RPMI8226 (cell line): ENCODE measurements at regions not wholly inside any gene's neighbourhood (a gene's known extent, or its start where the extent isn't known, plus 50 kb on each side); places are given as distances from the start of the nearest gene placed in this dataset.

ENCODE experiments used
- DNase-seq: peaks from one replicate; pipeline ENCODE4 v3.0.0-alpha.2; 2015

DNA sequence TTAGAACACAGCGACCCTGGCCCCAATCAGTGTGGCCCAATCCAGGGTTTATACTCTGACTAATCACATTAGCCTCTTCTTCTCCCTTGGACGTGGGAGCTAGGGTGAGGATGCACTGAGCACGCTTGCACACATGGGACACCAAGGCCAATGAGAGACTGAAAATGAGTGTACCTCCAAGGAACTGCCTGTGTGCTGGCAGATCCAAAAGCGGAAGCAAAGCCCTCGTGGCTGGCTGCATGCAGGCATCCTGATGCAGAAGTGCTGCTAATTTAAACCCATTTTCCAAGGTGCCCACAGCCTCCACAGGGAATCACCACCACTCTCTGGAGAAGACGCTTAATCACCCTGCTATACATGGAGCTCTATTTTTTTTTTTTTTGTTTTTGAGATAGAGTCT is 375.3 kb upstream of the XYLT1 start:
- no peak for DNase-seq

DNA sequence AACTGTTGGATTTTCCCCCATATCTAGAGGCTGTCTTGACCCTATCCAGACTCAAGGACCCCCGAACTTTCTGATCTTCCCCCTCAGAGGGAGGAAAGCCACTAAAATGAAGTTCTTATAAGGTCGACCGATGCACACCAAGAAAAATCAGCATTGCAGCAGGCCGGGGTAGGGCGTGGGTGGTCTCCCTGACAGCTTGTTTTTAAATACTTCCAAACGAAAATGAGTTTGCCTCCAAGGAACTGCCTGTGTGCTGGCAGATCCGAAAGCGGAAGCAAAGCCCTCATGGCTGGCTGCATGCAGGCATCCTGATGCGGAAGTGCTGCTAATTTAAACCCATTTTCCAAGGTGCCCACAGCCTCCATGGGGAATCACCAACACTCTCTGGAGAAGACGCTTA is 374.3 kb upstream of the XYLT1 start:
- DNase-seq, result no peak

DNA sequence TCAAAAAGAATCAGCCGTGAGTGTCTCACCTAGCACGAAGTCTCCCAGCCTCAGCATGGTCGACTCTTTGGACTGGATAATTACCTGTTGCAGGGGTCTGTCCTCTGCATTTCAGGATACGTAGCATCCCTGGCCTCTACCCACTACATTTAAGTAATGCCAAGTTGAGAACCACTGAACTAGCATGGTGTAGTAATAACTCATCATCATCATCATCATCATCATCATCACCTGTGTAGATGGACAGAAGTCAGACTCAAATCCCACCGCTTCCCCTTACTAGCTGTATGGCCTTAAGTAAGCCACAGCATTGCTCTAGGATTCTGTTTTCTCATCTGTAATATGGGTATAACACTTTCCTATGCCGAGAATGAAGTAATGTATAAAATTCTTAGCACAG is 373.1 kb upstream of the XYLT1 start:
- no peak for DNase-seq

DNA sequence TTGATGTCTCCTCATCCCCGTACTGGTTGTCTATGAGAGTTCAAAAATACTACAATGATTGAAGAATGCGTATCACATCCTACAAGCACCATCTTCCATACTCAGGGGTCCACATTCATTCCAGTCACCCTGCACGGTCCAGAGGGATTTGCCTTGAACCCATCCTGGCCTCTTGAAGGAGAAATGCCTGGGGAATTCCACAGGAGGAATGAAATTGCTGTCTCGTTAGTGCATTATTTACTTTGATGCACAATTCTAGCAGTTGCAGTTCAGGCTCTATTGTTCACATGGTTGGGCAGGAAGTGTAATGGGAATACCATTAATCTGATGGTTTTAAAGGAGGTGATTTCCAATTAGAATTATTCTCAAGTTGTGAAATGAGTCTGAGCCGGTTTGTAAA is 369.1 kb upstream of the XYLT1 start:
- DNase-seq, result no peak

DNA sequence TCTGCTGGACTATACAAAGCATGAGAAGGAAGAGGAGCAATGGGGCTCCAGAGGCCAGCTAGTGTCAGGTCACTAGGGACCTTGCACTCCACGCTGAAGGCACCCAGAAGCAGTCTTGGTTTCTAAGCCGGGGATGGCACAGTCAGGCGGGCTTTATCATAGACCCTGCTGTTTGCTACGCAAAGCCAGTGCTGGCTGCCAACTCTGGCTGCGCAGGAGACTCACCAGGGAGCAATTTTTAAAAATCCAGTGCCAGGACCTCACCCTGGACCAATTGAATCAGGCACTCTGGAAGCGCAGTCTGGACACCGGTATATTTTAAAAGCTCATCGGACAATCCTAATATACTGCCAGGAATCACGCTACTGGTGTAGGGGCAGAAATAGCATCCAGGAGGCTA is 368.5 kb upstream of the XYLT1 start:
- no peak for DNase-seq

DNA sequence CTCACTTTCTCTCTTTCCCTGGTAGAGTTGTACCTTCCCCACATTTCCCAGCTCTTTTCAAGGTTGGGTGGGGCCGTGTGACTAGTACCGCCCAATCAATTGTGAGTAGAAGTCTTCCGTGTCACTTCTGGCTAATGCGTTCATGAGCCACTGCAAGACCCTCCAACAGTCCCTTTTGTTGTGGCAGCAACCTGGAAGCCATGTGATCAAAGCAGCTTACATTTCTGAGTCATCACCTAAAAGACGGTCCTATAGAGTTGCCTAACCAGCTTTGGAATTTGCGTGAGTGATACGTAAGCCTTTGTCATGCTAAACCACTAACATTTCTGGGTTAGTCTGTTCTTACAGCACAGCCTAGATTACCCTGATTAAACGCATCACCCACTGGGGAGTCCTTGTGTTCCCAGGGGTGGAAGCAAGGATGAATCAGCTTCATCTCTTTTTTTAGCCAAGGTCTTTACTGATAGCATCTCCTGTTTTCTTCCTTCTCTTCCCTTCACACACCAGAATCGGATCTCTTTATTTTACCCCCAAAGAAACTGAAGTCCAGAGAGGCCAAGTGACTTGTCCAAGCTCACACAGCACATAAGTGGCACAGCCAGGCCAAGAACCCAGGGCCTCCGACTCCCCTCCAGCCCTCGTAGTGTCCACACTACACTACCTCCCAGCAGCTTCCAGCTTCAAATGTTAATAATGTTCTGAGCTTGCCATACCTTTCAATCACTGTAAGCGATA is 366.3 kb upstream of the XYLT1 start:
- no peak for DNase-seq

DNA sequence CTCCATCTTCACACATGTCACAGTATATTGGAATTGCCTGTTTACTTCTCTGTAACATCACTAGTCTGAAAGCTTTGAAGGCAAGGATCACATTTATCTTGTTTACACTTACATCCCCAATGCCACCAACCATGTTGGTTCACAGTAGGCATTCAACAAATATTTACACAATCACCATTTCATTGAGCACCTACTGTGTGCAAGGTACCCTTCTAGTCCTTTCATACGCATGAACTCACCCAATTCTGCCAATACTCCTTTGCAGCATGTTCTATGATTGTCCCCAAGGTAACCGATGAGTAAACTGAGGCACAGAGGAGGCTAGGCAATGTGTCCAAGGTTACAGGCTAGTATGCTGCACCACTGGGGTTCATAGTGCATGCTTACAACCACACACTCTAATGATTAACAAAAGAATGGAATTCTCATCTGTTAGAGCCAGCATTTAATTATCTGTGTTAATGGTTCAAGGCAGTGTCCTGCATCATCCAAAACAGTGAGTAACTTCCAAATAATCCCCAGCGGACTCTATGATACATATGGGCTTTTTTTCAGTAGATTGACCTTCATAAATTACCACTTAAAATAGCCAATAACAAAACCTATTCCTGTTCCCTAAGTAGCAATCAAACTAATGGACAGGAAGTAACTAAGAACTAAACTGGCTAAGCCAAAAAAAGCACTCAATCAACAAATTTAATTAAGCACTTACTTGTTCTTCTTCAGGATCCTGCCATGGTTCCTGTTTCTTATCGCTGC is 364.5 kb upstream of the XYLT1 start:
- DNase-seq, result no peak

DNA sequence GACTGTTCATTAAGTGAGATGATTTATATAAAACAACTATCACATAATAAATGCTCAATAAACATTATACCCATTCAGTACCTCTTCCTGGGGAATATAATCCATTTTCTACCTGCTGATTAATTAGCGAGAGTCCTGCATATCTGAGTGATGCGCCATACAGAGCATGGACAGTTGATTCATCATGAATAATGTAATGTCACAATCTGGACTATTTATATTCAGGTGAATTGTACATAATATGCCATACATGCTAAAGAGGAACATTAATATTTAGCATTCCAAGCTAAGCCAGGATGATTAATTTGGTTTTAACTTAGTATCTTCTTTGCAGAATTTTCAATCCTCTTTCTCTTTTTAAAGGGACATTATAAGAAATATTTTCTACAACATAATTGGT is 362.0 kb upstream of the XYLT1 start:
- DNase-seq, result no peak

DNA sequence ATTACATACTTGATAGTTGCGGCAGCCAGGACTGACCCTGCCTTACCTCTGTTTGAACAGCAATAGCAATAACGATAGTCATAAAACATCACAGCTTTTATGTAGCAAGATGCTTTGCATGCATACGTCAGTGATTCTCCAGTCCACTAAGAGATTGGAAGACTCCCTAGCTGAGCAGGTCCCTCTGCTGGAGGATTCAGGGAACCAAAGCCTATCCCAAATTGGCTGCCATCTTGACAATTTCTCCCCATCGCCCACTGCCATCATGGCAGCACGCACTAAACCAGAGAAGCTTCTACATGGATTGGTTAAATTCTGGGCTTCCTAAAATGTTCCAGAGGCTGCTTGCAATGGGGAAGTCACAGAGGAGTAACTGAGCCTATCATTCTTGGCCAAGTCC is 360.6 kb upstream of the XYLT1 start:
- no peak for DNase-seq

DNA sequence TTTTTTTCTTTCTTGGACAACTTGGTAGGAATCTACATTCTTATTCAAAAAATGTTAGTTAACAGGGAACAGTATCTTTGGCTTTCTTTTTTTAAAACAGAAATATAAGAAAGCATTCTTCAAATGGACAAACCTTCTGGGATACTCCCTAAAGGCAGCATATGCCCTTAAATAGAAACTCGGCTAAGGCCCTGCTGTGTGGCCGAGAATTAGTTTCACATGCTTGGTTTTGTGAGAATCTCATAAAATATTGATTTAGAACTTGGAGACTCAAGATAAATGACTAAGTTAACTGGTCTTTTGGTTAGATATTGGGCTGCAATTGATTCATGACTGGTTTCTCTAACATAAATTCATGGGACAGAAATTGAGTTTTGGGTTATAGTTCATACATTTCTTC is 359.9 kb upstream of the XYLT1 start:
- no peak for DNase-seq

DNA sequence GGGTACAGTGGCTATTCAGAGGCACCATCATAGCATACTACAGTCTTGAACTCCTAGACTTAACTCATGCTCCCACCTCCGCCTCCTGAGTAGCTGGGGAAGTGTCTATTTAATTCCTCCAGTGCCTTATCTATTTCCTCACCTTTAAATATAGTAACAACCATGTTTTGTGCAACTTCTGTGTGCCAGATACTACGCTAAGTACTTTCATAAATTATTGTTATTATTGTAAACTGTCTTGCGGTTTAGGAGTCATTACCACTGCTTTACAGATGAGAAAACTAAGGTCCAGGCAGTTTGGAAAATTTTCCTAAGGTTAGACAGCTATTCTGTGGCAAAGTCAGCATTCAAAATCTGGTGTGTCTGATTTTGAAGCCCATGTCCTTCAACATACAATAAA is 359.1 kb upstream of the XYLT1 start:
- DNase-seq, result no peak

DNA sequence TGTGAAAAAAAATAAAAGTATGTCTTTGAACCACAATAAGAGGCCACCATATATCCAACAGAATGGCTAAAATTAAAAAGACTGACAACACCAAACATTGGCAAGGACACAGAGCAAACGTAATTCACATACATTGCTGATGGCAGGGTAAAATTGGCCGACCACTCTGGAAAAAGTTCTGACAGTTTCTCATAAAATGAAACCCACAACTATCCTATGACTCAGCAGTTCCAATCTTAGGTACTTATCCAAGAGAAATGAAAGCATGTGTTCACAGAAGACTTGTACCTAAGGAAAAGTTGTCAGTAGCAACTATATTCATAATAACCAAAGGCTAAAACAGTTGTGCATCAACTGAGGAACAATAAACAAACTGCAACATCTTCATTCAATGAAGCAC is 357.3 kb upstream of the XYLT1 start:
- peak; percentile 35 for DNase-seq

DNA sequence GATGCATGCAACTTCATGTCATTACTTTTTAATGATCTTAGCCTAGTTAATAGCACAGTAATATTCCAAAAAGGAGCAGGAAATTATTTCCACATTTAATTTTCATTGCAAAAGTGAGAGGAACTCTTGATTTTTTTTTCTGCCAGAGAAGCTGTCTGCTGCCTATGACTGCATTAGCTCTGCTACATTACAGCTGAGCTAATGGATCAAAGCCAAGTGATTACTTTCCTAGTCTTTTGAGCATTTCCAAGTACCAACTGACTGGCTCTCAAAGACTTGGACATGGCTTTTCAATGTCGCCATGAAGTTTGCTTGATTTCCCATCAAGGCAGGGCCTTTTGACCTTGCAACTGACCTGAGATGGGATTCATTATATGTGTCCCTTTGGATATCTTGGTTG is 356.6 kb upstream of the XYLT1 start:
- DNase-seq, result no peak

DNA sequence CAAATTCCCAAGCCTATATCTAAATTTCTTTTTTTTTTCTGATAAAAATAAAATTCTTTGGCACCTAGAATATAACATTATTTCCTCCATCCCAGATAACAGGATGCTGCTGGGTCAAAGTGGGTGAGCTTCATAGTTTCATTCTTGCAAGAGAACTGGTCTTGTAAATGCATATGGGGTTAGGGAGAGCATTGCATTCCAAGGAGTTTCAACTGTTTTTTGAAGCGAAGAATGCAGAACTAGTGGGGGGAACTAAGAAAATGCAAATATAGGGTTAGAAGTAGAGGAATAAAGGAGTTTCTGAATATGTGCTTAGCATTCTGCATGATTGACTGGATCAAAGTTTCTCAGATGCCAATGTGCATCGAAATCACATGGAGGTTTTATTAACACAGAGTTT is 347.2 kb upstream of the XYLT1 start:
- DNase-seq, result no peak

DNA sequence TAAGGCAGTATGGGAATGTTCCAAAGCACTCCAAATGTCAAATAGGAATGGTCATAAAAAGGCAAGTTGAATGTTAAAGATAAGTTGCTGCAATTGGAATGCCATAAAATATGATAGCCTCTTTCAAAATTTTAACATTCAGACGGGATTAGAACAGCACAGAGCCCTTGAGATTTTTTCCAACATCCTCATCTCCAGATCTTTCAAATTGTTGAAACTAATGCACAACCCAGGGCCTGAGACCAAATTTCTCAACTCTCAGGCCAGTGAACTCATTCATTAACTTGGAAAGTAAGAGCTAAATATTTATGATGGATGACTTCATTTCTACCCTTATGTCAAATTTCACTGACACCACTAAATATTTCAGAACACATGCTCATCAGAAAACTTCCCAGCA is 346.5 kb upstream of the XYLT1 start:
- DNase-seq, result no peak

DNA sequence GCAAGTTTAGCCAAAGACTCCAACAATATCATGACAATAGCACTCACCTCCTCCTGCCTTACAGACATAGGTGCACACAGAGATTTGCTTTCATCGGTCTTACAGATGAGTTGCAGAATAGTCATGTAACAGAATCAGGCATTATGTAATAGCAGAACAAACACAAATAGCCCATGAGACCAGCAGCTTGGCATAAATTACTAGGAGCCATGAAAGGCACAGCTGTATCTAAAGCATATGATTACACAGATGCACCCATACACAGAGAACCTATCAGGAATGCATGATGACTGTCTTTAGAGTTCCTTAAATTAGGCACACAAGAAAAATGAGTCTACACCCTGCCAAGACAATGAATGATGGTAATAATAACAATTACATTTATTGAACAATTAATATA is 342.0 kb upstream of the XYLT1 start:
- DNase-seq, result no peak

DNA sequence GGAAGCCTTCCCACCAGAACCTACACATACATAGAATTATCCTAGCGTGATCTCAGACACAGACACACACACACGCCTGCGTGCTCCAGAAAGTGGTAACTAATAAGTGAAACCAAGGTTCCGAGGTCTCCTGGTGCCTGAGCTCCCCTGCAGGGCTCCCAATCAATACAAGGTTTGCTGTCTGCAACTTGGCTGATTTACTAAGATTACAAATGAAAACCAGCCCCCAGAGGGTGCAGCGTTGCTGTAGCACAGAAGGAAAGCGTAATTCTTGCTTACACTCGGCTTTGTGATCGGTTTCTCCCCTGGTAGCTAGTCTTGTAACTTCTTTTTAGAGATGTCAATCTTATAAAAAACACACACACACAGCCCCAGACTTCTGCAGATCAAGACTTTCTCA is 334.1 kb upstream of the XYLT1 start:
- DNase-seq, result no peak

DNA sequence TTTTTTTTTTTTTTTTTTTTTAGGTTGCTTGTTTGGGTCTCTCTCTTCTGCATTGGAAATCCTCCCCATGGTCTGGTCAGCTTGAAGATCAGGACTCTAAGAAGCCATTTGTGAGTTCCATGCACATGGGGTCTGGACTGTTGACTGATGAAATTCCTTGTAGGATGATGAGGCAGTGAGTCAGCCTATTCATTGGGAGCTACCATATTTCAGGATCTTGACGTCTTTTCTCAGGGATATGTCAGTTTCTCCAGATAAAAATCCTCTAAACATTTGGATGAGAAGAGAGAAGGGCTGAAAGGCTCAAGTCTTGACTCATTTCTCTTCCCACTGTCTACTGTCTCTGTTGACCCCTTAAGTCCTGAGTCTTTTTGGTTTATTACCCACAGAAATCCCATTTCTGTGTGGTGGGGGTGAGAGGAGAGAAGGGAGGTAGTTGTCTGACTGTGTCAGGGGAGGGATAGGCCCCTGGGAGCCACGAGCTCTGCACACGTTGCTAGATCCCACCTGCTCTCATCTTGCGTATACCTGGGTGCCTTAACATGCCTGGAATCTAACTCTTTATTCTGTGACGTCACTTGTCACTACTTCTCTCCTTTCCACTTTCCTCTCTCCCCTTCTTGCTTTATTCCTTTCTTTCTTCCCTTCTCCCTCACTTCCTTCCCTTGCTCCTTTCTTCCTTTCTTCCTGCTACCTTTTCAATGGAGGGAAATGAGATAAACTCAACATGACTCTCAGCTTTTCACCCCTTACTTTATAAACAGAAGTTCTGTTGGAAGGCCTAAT is 333.1 kb upstream of the XYLT1 start:
- no peak for DNase-seq

DNA sequence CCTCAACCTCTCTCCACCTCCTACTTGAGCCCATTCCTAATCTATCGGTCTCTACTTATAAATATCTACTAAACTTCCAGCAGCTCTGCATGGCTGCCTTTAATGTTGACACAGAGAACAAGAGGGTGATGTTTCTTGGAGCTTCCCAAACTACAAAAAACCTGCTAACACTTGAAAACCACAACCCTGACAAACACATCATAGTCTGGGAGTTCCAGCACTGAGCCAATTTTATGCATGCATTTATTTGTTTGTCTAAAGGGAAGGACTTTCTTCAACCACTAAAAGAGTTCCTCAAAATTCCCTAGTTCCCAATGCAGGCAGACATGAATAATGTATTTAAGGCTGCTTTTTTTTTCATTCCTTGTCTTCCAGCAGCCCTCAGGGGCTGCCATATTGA is 331.8 kb upstream of the XYLT1 start:
- DNase-seq, result no peak

DNA sequence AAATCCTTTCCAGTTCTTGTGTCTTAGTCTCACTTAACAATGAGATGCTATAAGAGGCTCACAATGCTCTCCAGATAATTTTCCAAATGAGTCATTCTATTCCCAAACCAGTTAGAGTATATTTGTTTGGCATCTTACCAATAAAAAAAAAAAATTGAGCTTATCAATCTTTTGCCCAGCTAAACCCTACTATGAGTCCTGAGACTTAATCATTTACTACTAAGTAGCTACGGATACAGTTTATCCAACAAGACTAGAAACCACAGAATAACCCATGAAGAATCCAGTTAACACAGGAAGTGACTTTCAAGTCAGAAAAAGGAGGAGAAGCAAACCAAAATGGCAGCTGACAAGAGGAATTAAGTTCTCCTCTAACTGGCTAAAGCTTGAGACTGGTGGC is 330.3 kb upstream of the XYLT1 start:
- DNase-seq, result no peak

DNA sequence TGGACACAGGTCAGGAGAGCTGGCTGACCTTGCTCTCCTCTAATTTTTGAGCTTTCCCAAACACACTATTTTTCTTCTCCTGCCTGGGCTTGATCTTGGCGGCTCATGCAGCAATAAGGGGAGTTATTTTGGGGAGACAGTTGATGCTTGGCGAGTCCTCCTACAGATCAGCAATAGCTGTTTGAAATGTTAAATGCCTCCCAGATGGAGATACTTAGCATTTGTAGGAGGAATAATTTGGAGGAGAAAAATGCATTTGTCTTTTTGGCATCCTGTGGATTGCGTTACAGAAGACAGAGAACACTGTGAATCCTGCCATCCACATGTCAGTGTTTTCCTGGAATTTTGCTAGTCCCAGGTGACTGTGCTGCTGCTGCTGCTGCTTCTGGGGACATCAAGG is 328.0 kb upstream of the XYLT1 start:
- DNase-seq, result no peak

DNA sequence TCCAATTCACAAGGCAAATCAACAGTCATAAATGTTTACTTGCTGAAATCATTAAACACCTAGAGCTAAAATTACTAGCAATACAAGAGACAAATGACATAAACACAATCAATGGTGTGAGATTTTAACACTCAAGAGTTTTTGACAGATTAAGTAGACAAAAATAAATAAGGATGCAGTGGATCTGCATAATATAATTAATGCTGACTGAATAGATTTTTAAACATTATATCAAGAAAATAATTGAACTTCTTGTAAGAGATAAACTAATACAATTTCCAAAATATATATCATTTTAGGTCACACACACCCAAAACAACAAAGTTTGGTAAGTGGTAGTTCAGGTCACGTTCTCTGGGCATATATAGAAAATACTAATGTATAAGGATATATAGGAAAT is 322.6 kb upstream of the XYLT1 start:
- DNase-seq, result no peak

DNA sequence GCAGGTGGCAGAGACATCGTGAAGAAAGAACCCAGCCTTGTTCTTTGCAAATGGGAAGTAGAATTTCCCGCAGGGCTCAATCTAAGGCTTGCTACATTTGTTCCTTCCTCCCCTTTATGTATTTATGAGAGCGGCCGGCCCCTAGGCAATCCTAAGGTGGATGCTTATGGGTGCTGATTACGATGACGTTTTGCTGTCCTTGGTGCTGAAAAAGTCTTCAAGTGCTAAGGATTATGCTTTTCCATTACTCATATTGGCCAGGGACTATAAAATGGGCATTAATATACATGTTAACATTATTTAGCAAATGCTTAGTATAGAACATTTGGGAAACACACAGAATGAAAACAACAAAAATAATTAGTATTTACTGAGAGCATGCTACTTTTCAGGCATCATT is 313.3 kb upstream of the XYLT1 start:
- peak; percentile 54 for DNase-seq

DNA sequence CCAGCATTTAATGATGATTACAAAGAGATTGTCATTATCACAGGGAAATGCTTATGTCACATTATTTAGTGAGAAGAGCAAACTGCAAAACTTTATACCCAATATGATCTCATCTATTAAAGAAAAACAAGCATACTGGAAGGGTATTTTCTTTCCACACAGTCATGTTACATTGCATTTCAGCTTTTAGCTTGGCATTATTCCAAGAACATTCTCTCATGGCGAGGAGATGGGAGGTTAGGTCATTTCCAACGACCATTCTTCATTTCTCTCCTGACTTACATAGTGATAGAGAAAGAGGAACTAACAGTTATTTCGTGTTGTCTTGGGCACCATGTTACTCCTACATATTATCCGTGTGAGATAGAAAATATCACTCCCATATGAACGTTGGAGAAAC is 309.4 kb upstream of the XYLT1 start:
- no peak for DNase-seq
